GM12878 (cell line): ENCODE measurements at regions not wholly inside any gene's neighbourhood (a gene's known extent, or its start where the extent isn't known, plus 50 kb on each side); places are given as distances from the start of the nearest gene placed in this dataset.

ENCODE experiments used
- ATAC-seq: fragments of 200-7000 bp; cut with Tn5 transposase; 3 replicates; pipeline ENCODE4 v1.9.1; 2020; ENCODE audit warnings: mild to moderate bottlenecking, moderate library complexity
- BruUV-seq: library from RNA; stranded (reverse); fragments of 400-500 nt; replicated peaks from 2 replicates; lab custom pipeline; 2021; lab: Mats Ljungman, UMichigan
- CTCF ChIA-PET: fragments of 300-600 bp; sonication (Branson Sonifier 250); formaldehyde crosslinking; extraction: SDS; loops from one replicate; lab custom pipeline; 2021; ENCODE audit warnings: inconsistent platforms; lab: Yijun Ruan, JAX
- POLR2A ChIA-PET: fragments of 350-600 bp; formaldehyde crosslinking; extraction: SDS; loops from one replicate; lab custom pipeline; 2021; ENCODE audit warnings: inconsistent platforms; lab: Charles Lee
- RAD21 ChIA-PET: fragments of 300-600 bp; sonication (Branson Sonifier 250); formaldehyde crosslinking; loops from one replicate; lab custom pipeline; 2023; ENCODE audit warnings: antibody characterized with exemption; ENCODE audit not compliant: unreplicated experiment; lab: Charles Lee
- SMC1A ChIA-PET: fragments of 300-600 bp; sonication (Branson Sonifier 250); formaldehyde crosslinking; loops from one replicate; lab custom pipeline; 2023; ENCODE audit not compliant: unreplicated experiment, uncharacterized antibody; lab: Charles Lee
- DNase-seq: peaks from one replicate; pipeline ENCODE4 v3.0.0-alpha.2; 2011; ENCODE audit warnings: low read depth, low spot score
- FAIRE-seq: peaks from 3 replicates; lab custom pipeline; 2011; peaks lifted over from hg19 to GRCh38; lab: Jason Lieb, UNC
- H2AFZ ChIP-seq: 2 replicates; pipeline ENCODE4 v1.6.0; 2011; ENCODE audit warnings: low read depth, low read length, control low read depth; ENCODE audit not compliant: control insufficient read depth
- H3K27ac ChIP-seq: 2 replicates; pipeline ENCODE4 v1.5.1; 2011; ENCODE audit warnings: control low read depth; ENCODE audit not compliant: control insufficient read depth, insufficient read depth
- H3K27me3 ChIP-seq, 2 experiments: replicated peaks in 1 of 2; 2 replicates each; pipeline versions ENCODE4 v1.6.0 to v1.6.1; 2011; ENCODE audit warnings: low read length in 1 of 2; ENCODE audit not compliant: control insufficient read depth in 2 of 2, insufficient read depth in 2 of 2
- H3K36me3 ChIP-seq, 2 experiments: 2 replicates each; pipeline ENCODE4 v1.5.1; 2011; ENCODE audit warnings: low read length in 1 of 2; ENCODE audit not compliant: control insufficient read depth in 2 of 2, insufficient read depth in 2 of 2
- H3K4me1 ChIP-seq: 2 replicates; pipeline ENCODE4 v1.6.1; 2011; ENCODE audit warnings: mild to moderate bottlenecking, low read length, moderate library complexity, mixed read lengths; ENCODE audit not compliant: control insufficient read depth, insufficient read depth
- H3K4me2 ChIP-seq: 2 replicates; pipeline ENCODE4 v1.6.0; 2011; ENCODE audit warnings: control low read depth; ENCODE audit not compliant: control insufficient read depth, insufficient read depth
- H3K4me3 ChIP-seq: fragments of 200-600 bp; sonication (generic); 2 replicates; pipeline ENCODE4 v1.5.1; 2016
- H3K79me2 ChIP-seq: 2 replicates; pipeline ENCODE4 v1.6.0; 2011; ENCODE audit warnings: low read length; ENCODE audit not compliant: control insufficient read depth, insufficient read depth
- H3K9ac ChIP-seq: 2 replicates; pipeline ENCODE4 v1.8.0; 2011; ENCODE audit warnings: low read length, control low read depth, mixed read lengths; ENCODE audit not compliant: control insufficient read depth, insufficient read depth
- H3K9me3 ChIP-seq: replicated peaks from 3 replicates; pipeline ENCODE4 v1.5.1; 2011; ENCODE audit warnings: mild to moderate bottlenecking, low read length; ENCODE audit not compliant: control insufficient read depth, insufficient read depth
- H4K20me1 ChIP-seq: 2 replicates; pipeline ENCODE4 v1.6.0; 2011; ENCODE audit not compliant: control insufficient read depth, insufficient read depth
- CHD2 ChIP-seq: IDR thresholded peaks from 2 replicates; pipeline ENCODE4 v1.6.1; 2011; ENCODE audit warnings: low read depth, low read length, improper control_type of control experiment, borderline replicate concordance
- CREB1 ChIP-seq: IDR thresholded peaks from 2 replicates; pipeline ENCODE4 v1.6.1; 2012; ENCODE audit warnings: low read depth, mild to moderate bottlenecking, inconsistent platforms
- CTCF ChIP-seq, 3 experiments: IDR thresholded peaks in 2 of 3; conservative IDR thresholded peaks in 1 of 3; 2 replicates each; pipeline ENCODE4 v1.5.1; 2011; ENCODE audit warnings: low read depth in 3 of 3, low read length in 3 of 3, mild to moderate bottlenecking in 3 of 3, control low read depth in 2 of 3, moderate library complexity in 2 of 3, inconsistent platforms in 1 of 3, mixed read lengths in 1 of 3; ENCODE audit not compliant: control insufficient read depth in 2 of 3, insufficient read depth in 1 of 3; ENCODE audit errors: extremely low read depth in 1 of 3
- EED ChIP-seq: sonication (generic); IDR thresholded peaks from 2 replicates; pipeline ENCODE4 v1.6.1; 2016; ENCODE audit warnings: antibody characterized with exemption, low read depth
- IRF5 ChIP-seq: fragments of 450-650 bp; IDR thresholded peaks from 2 replicates; pipeline ENCODE4 v1.6.1; 2017; ENCODE audit warnings: borderline replicate concordance
- KAT2A ChIP-seq: conservative IDR thresholded peaks from 2 replicates; pipeline ENCODE4 v1.6.1; 2011; ENCODE audit warnings: low read depth, low read length; ENCODE audit not compliant: control insufficient read depth
- KLF5 ChIP-seq: fragments of 450-650 bp; IDR thresholded peaks from 2 replicates; pipeline ENCODE4 v1.6.1; 2014; ENCODE audit warnings: mild to moderate bottlenecking; ENCODE audit not compliant: partially characterized antibody
- POLR2AphosphoS5 ChIP-seq: IDR thresholded peaks from 2 replicates; pipeline ENCODE4 v1.6.1; 2011; ENCODE audit warnings: mild to moderate bottlenecking, low read length, inconsistent platforms
- SMAD1 ChIP-seq: fragments of 450-650 bp; IDR thresholded peaks from 2 replicates; pipeline ENCODE4 v1.6.1; 2018; ENCODE audit warnings: mild to moderate bottlenecking, low read depth; ENCODE audit not compliant: partially characterized antibody
- TARDBP ChIP-seq: IDR thresholded peaks from 2 replicates; pipeline ENCODE4 v1.6.1; 2016; ENCODE audit warnings: borderline replicate concordance
- TCF3 ChIP-seq: IDR thresholded peaks from 2 replicates; pipeline ENCODE4 v1.6.1; 2012; ENCODE audit warnings: low read depth, mild to moderate bottlenecking, low read length, borderline replicate concordance; ENCODE audit not compliant: insufficient read depth
- ZNF207 ChIP-seq: fragments of 450-650 bp; IDR thresholded peaks from 2 replicates; pipeline ENCODE4 v1.6.1; 2014; ENCODE audit warnings: antibody characterized with exemption, mild to moderate bottlenecking, borderline replicate concordance
- WGBS: methylation state at CpG from one replicate; pipeline ENCODE4 v1.1.6; 2016; ENCODE audit warnings: low lambda C conversion rate; ENCODE audit not compliant: insufficient replicate concordance, insufficient coverage; ENCODE audit errors: missing lambda C conversion rate; 5-methylcytosine and 5-hydroxymethylcytosine counted together
- in situ Hi-C: fragments of 300-500 bp; cut with MboI; formaldehyde crosslinking; loops from 9 replicates; pipeline ENCODE4 v1.14.3; 2018; ENCODE audit warnings: mixed read lengths
- intact Hi-C: fragments of 100-400 bp; cut with micrococcal nuclease; formaldehyde crosslinking; loops from one replicate; pipeline ENCODE4 v1.14.2; 2022; ENCODE audit not compliant: unreplicated experiment

GRCh38 chr16:51892293-51893007, 654.5 kb downstream of the TOX3 start:
- SMC1A ChIA-PET, result interaction anchor here (0.9 kb wide), 1 partner anchor 39 kb away, joined by 3 read pairs; no protein-coding TSS in a partner anchor
- ATAC-seq, result no peak
- Histone ChIP-seq H3K27me3 (no peaks in the 10 kb centered on the region), H3K4me3 (no peak overlapping the region), H2AFZ (no peak overlapping the region), H3K9me3 (no peaks in the 10 kb centered on the region), H3K79me2 (no peaks in the 10 kb centered on the region), H3K36me3 (no peaks in the 10 kb centered on the region), H3K4me1 (no peaks in the 10 kb centered on the region), H3K27ac (no peak overlapping the region), H4K20me1 (no peaks in the 10 kb centered on the region), H3K4me2 (no peak overlapping the region), H3K9ac (no peak overlapping the region)
- CTCF ChIA-PET, result interaction anchor here (1.9 kb wide), 1 partner anchor 10 kb away, joined by 4 read pairs; no protein-coding TSS in a partner anchor
- POLR2A ChIA-PET, result no interaction called here
- no TSS peak for BruUV-seq
- WGBS, result 39% methylated on average over 11 of the region's 11 CpGs
- FAIRE-seq, result no peak
- intact Hi-C loops, result no loop called here
- DNase-seq, result no peak
- TF ChIP-seq CREB1 (no peak), TCF3 (no peak), KAT2A (no peak), CHD2 (no peak), TARDBP (no peak), CTCF (IDR thresholded peaks at IDR 0.05 in 2 of 3, conservative IDR thresholded peaks at IDR 0.05 in 1 of 3; ENCODE audit: control insufficient read depth in 2 of 3, extremely low read depth in 1 of 3, insufficient read depth in 1 of 3, low read depth in 3 of 3, low read length in 3 of 3) (no peak), KLF5 (no peak), ZNF207 (no peak), SMAD1 (no peak), EED (no peak), IRF5 (no peak), POLR2AphosphoS5 (no peak)
- RAD21 ChIA-PET, result no interaction called here
- in situ Hi-C loops, result no loop called here
